SK-N-SH (cell line): ENCODE measurements at regions not wholly inside any gene's neighbourhood (a gene's known extent, or its start where the extent isn't known, plus 50 kb on each side); places are given as distances from the start of the nearest gene placed in this dataset.

Experiments
- CTCF ChIA-PET: fragments of 300-600, 350-600 bp; formaldehyde crosslinking; extraction: SDS; loops from one replicate; lab custom pipeline; 2021; lab: Yijun Ruan, JAX
- POLR2A ChIA-PET: fragments of 350-600 bp; sonication (Branson Sonifier 250); formaldehyde crosslinking; extraction: SDS; loops from one replicate; lab custom pipeline; 2020; ENCODE audit warnings: antibody characterized with exemption, inconsistent platforms; lab: Yijun Ruan, JAX
- DNase-seq: peaks from one replicate; pipeline ENCODE4 v3.0.0; 2012
- H2AFZ ChIP-seq: fragments of 200-600 bp; sonication (generic); 2 replicates; pipeline ENCODE4 v1.8.1; 2016; ENCODE audit warnings: antibody characterized with exemption, mild to moderate bottlenecking, low read depth
- H3F3A ChIP-seq: fragments of 200-600 bp; sonication (generic); replicated peaks from 2 replicates; pipeline ENCODE3; 2016; ENCODE audit warnings: antibody characterized with exemption, mild to moderate bottlenecking; ENCODE audit not compliant: insufficient read depth
- H3K27ac ChIP-seq, 2 experiments: fragments of 200-500 bp in 1 of 2; fragments of 200-600 bp in 1 of 2; sonication (Bioruptor generic) in 1 of 2; sonication (generic), shearing (Covaris generic) in 1 of 2; 2 replicates each; pipeline versions ENCODE4 v1.5.1 to v1.6.1; 2014 to 2016; ENCODE audit warnings: low read depth in 2 of 2, inconsistent platforms in 1 of 2, low read length in 1 of 2, mild to moderate bottlenecking in 1 of 2, mixed read lengths in 1 of 2
- H3K27me3 ChIP-seq: fragments of 200-600 bp; sonication (generic), shearing (Covaris generic); 2 replicates; pipeline ENCODE4 v1.6.1; 2016; ENCODE audit warnings: mixed run types; ENCODE audit not compliant: insufficient read depth
- H3K36me3 ChIP-seq, 2 experiments: fragments of 200-500 bp in 1 of 2; fragments of 200-600 bp in 1 of 2; sonication (Bioruptor generic) in 1 of 2; sonication (generic) in 1 of 2; replicated peaks in 1 of 2; 2 replicates each; pipeline versions ENCODE3 to v1.5.1; 2014 to 2016; ENCODE audit warnings: low read length in 1 of 2, mild to moderate bottlenecking in 1 of 2; ENCODE audit not compliant: insufficient read depth in 2 of 2, control insufficient read depth in 1 of 2
- H3K4me1 ChIP-seq, 2 experiments: fragments of 200-500 bp in 1 of 2; fragments of 200-600 bp in 1 of 2; sonication (Bioruptor generic) in 1 of 2; sonication (generic), shearing (Covaris generic) in 1 of 2; 2 replicates each; pipeline versions ENCODE4 v1.5.1 to v1.6.1; 2014 to 2016; ENCODE audit warnings: low read depth in 1 of 2, low read length in 1 of 2, mixed run types in 1 of 2; ENCODE audit not compliant: insufficient read depth in 2 of 2, control insufficient read depth in 1 of 2
- H3K4me2 ChIP-seq: fragments of 200-600 bp; sonication (generic), shearing (Covaris generic); 2 replicates; pipeline ENCODE4 v1.6.1; 2017; ENCODE audit warnings: mixed run types
- H3K4me3 ChIP-seq, 2 experiments: fragments of 200-500 bp in 1 of 2; fragments of 200-600 bp in 1 of 2; sonication (Bioruptor generic) in 1 of 2; sonication (generic), shearing (Covaris generic) in 1 of 2; 2 replicates each; pipeline versions ENCODE4 v1.5.1 to v1.8.1; 2014 to 2016; ENCODE audit warnings: low read depth in 2 of 2, inconsistent platforms in 1 of 2, low read length in 1 of 2, mild to moderate bottlenecking in 1 of 2, mixed read lengths in 1 of 2, moderate library complexity in 1 of 2
- H3K79me2 ChIP-seq: fragments of 200-600 bp; sonication (generic); 2 replicates; pipeline ENCODE4 v1.8.1; 2017; ENCODE audit warnings: mild to moderate bottlenecking; ENCODE audit not compliant: insufficient read depth
- H3K9ac ChIP-seq: fragments of 200-600 bp; sonication (generic); 2 replicates; pipeline ENCODE4 v1.6.1; 2017; ENCODE audit warnings: mixed run types
- H3K9me2 ChIP-seq: fragments of 200-600 bp; sonication (generic); 2 replicates; pipeline ENCODE4 v1.6.1; 2017; ENCODE audit warnings: mixed run types
- H3K9me3 ChIP-seq: fragments of 200-600 bp; sonication (generic); 2 replicates; pipeline ENCODE4 v1.6.1; 2017; ENCODE audit warnings: mixed run types, mild to moderate bottlenecking, moderate library complexity
- H4K20me1 ChIP-seq: fragments of 200-600 bp; sonication (generic); 2 replicates; pipeline ENCODE4 v1.6.1; 2017; ENCODE audit warnings: mild to moderate bottlenecking, mixed run types; ENCODE audit not compliant: insufficient read depth
- ELF1 ChIP-seq: IDR thresholded peaks from 2 replicates; pipeline ENCODE4 v1.4.0; 2012
- EP300 ChIP-seq, 2 experiments: IDR thresholded peaks; 2 replicates each; pipeline versions ENCODE4 v1.4.0 to v1.6.1; 2012; ENCODE audit warnings: borderline replicate concordance in 1 of 2, low read depth in 1 of 2, low read length in 1 of 2
- FOSL2 ChIP-seq: IDR thresholded peaks from 2 replicates; pipeline ENCODE4 v1.4.0; 2012; ENCODE audit warnings: low read depth, mild to moderate bottlenecking, moderate library complexity, borderline replicate concordance
- FOXJ3 ChIP-seq: sonication (generic); formaldehyde crosslinking; IDR thresholded peaks from 2 replicates; pipeline ENCODE4 v1.5.1; 2020; ENCODE audit warnings: mild to moderate bottlenecking, missing genetic modification reagents
- GATA2 ChIP-seq: sonication (generic); formaldehyde crosslinking; IDR thresholded peaks from 2 replicates; pipeline ENCODE4 v1.5.0; 2020; ENCODE audit warnings: mild to moderate bottlenecking, missing genetic modification reagents
- JUND ChIP-seq: IDR thresholded peaks from 2 replicates; pipeline ENCODE4 v1.4.0; 2012
- MEF2A ChIP-seq: IDR thresholded peaks from 2 replicates; pipeline ENCODE4 v1.4.0; 2012; ENCODE audit warnings: low read depth, borderline replicate concordance
- NRF1 ChIP-seq: IDR thresholded peaks from 2 replicates; pipeline ENCODE4 v1.6.1; 2012; ENCODE audit warnings: low read depth, mild to moderate bottlenecking, low read length
- PBX3 ChIP-seq: IDR thresholded peaks from 2 replicates; pipeline ENCODE4; 2012
- POLR2AphosphoS5 ChIP-seq: IDR thresholded peaks from 2 replicates; pipeline ENCODE4 v1.6.1; 2012; ENCODE audit warnings: low read depth, low read length
- RAD21 ChIP-seq: IDR thresholded peaks from 2 replicates; pipeline ENCODE4 v1.6.1; 2012; ENCODE audit warnings: mild to moderate bottlenecking, low read length
- RFX5 ChIP-seq: IDR thresholded peaks from 2 replicates; pipeline ENCODE4 v1.6.1; 2012; ENCODE audit warnings: mild to moderate bottlenecking, improper control_type of control experiment, low read length
- RXRA ChIP-seq: IDR thresholded peaks from 2 replicates; pipeline ENCODE4 v1.4.0; 2012; ENCODE audit warnings: low read depth, mild to moderate bottlenecking, borderline replicate concordance
- SMC3 ChIP-seq: IDR thresholded peaks from 2 replicates; pipeline ENCODE4 v1.6.1; 2012; ENCODE audit warnings: low read depth, low read length, improper control_type of control experiment
- TEAD4 ChIP-seq: IDR thresholded peaks from 2 replicates; pipeline ENCODE4 v1.4.0; 2012; ENCODE audit warnings: mild to moderate bottlenecking, borderline replicate concordance; ENCODE audit not compliant: insufficient read depth
- WGBS: methylation state at CpG from one replicate; pipeline ENCODE4 v1.1.6; 2017; ENCODE audit warnings: low lambda C conversion rate; 5-methylcytosine and 5-hydroxymethylcytosine counted together
- TF ChIP-seq, protein P1 (sequence below): IDR thresholded peaks from 2 replicates; pipeline ENCODE4 v1.4.0; 2012; ENCODE audit warnings: low read depth
- TF ChIP-seq, protein P2 (sequence below): IDR thresholded peaks from 2 replicates; pipeline ENCODE4 v1.4.0; 2012; ENCODE audit warnings: low read depth, borderline replicate concordance
- TF ChIP-seq, protein P3 (sequence below): IDR thresholded peaks from 2 replicates; pipeline ENCODE4 v1.4.0; 2012; ENCODE audit warnings: low read depth, borderline replicate concordance
- TF ChIP-seq, protein P4 (sequence below): fragments of 150-350 bp; IDR thresholded peaks from 2 replicates; pipeline ENCODE4 v1.6.1; 2017; ENCODE audit warnings: antibody characterized with exemption, low read length, low read depth, borderline replicate concordance

DNA sequence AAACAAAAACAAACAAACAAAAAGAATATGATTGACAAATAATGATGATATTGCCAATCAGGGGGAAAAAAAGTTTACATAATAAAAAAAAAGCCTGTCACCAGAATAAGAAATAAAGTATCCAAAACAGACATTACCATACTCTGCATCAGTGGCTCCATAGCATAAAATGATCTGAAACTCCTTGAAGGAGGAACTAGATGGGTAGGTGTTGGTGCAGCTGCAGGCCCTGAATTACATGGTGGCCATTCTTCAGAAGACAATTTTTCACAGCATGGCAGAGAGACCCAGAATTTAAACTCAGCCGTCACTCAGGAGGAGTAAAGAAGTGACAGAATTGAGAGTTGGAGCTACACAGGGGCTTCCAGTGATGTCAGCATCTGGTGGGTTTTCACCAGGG is 60.2 kb downstream of the GLUL start:
- Histone ChIP-seq H3K4me3 (no peak overlapping the region), H3F3A (no peaks in the 10 kb centered on the region), H3K4me2 (no peak overlapping the region), H3K27ac (no peak overlapping the region), H3K27me3 (no peaks in the 10 kb centered on the region), H3K9me3 (no peaks in the 10 kb centered on the region), H2AFZ (no peak overlapping the region), H3K79me2 (no peaks in the 10 kb centered on the region), H4K20me1 (no peaks in the 10 kb centered on the region), H3K4me1 (no peaks in the 10 kb centered on the region), H3K9me2 (no peaks in the 10 kb centered on the region), H3K9ac (no peak overlapping the region), H3K36me3 (no peaks in the 10 kb centered on the region)
- POLR2A ChIA-PET = no interaction called here
- TF ChIP-seq RXRA = no peak
- TF ChIP-seq, protein P1, sequence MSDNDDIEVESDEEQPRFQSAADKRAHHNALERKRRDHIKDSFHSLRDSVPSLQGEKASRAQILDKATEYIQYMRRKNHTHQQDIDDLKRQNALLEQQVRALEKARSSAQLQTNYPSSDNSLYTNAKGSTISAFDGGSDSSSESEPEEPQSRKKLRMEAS = no peak
- no peak for TF ChIP-seq POLR2AphosphoS5
- 86% methylated on average over 1 of the region's 1 CpG for WGBS
- CTCF ChIA-PET = interaction anchor here (2.3 kb wide), 1 partner anchor 188 kb away, joined by 7 read pairs; no protein-coding TSS in a partner anchor
- no peak for DNase-seq

- Histone ChIP-seq H2AFZ (no peak overlapping the region), H3K27me3 (no peaks in the 10 kb centered on the region), H3F3A (no peaks in the 10 kb centered on the region), H3K4me1 (no peaks in the 10 kb centered on the region), H3K27ac (no peak overlapping the region), H3K9me2 (no peaks in the 10 kb centered on the region), H3K36me3 (no peaks in the 10 kb centered on the region), H3K4me2 (no peak overlapping the region), H3K4me3 (no peak overlapping the region), H3K9ac (no peak overlapping the region), H3K79me2 (no peaks in the 10 kb centered on the region), H4K20me1 (no peaks in the 10 kb centered on the region), H3K9me3 (no peaks in the 10 kb centered on the region)
- TF ChIP-seq RFX5 (no peak), JUND (no peak), SMC3 (no peak), ELF1 (no peak), MEF2A (no peak), RXRA (no peak), NRF1 (no peak), EP300 (IDR thresholded peaks at IDR 0.05; ENCODE audit: borderline replicate concordance in 1 of 2, low read depth in 1 of 2, low read length in 1 of 2) (no peak), GATA2 (CRISPR knock-in tag) (no peak), TEAD4 (no peak), FOXJ3 (CRISPR knock-in tag) (no peak), RAD21 (no peak), FOSL2 (no peak), PBX3 (no peak)
- TF ChIP-seq, protein P2, sequence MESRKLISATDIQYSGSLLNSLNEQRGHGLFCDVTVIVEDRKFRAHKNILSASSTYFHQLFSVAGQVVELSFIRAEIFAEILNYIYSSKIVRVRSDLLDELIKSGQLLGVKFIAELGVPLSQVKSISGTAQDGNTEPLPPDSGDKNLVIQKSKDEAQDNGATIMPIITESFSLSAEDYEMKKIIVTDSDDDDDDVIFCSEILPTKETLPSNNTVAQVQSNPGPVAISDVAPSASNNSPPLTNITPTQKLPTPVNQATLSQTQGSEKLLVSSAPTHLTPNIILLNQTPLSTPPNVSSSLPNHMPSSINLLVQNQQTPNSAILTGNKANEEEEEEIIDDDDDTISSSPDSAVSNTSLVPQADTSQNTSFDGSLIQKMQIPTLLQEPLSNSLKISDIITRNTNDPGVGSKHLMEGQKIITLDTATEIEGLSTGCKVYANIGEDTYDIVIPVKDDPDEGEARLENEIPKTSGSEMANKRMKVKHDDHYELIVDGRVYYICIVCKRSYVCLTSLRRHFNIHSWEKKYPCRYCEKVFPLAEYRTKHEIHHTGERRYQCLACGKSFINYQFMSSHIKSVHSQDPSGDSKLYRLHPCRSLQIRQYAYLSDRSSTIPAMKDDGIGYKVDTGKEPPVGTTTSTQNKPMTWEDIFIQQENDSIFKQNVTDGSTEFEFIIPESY = no peak
- TF ChIP-seq, protein P3, sequence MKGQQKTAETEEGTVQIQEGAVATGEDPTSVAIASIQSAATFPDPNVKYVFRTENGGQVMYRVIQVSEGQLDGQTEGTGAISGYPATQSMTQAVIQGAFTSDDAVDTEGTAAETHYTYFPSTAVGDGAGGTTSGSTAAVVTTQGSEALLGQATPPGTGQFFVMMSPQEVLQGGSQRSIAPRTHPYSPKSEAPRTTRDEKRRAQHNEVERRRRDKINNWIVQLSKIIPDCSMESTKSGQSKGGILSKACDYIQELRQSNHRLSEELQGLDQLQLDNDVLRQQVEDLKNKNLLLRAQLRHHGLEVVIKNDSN = no peak
- TF ChIP-seq, protein P4, sequence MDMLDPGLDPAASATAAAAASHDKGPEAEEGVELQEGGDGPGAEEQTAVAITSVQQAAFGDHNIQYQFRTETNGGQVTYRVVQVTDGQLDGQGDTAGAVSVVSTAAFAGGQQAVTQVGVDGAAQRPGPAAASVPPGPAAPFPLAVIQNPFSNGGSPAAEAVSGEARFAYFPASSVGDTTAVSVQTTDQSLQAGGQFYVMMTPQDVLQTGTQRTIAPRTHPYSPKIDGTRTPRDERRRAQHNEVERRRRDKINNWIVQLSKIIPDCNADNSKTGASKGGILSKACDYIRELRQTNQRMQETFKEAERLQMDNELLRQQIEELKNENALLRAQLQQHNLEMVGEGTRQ = no peak
- no peak for DNase-seq
- ChIA-PET CTCF (no interaction called here), POLR2A (no interaction called here)
Measured at GRCh38 chr1:182330303-182330702, 61.3 kb downstream of the GLUL start.
